GM12873 (cell line): ENCODE measurements at regions not wholly inside any gene's neighbourhood (a gene's known extent, or its start where the extent isn't known, plus 50 kb on each side); places are given as distances from the start of the nearest gene placed in this dataset.

Experiments
- CTCF ChIP-seq: IDR thresholded peaks from 2 replicates; pipeline ENCODE4 v1.5.1; 2012; ENCODE audit warnings: low read depth, mild to moderate bottlenecking, moderate library complexity, low read length, control low read depth; ENCODE audit not compliant: insufficient read depth; ENCODE audit errors: missing control alignments

GRCh38 chr3:66655044-66655443, 154.2 kb upstream of the LRIG1 start:
- no peak for TF ChIP-seq CTCF

GRCh38 chr3:66655671-66656070, 154.8 kb upstream of the LRIG1 start:
- TF ChIP-seq CTCF, result no peak

- TF ChIP-seq CTCF, result no peak
Measured at GRCh38 chr3:66656609-66657008, 155.8 kb upstream of the LRIG1 start.

- TF ChIP-seq CTCF, result no peak
Measured at GRCh38 chr3:66659056-66659455, 158.2 kb upstream of the LRIG1 start.

- no peak for TF ChIP-seq CTCF
Measured at GRCh38 chr3:66661628-66662027, 160.8 kb upstream of the LRIG1 start.

- no peak for TF ChIP-seq CTCF
Measured at GRCh38 chr3:66662894-66663293, 162.1 kb upstream of the LRIG1 start.

- TF ChIP-seq CTCF, result no peak
Measured at GRCh38 chr3:66665021-66665695, 164.3 kb upstream of the LRIG1 start.
